ENCODE measurements at regions not wholly inside any gene's neighbourhood (a gene's known extent, or its start where the extent isn't known, plus 50 kb on each side); places are given as distances from the start of the nearest gene placed in this dataset.

GRCh38 chr12:115820656-115821055 lies 456.8 kb downstream of the MED13L start (continued):
- TF ChIP-seq IRF3 (IDR thresholded peaks at IDR 0.05; ENCODE audit: low read depth, low read length), result no peak
- TF ChIP-seq TAF1 (IDR thresholded peaks at IDR 0.05; ENCODE audit: borderline replicate concordance, low read depth, low read length), result no peak

GRCh38 chr12:115818973-115819372 lies 458.5 kb downstream of the MED13L start:
- CTCF ChIA-PET, result interaction anchor here (0.6 kb wide), 1 partner anchor 1167 kb away, joined by 4 read pairs; no protein-coding TSS in a partner anchor
- no peak for DNase-seq
- H3K27ac ChIP-seq (ENCODE audit: low read depth in 2 of 2, low read length in 1 of 2), result no peak overlapping the region
- no peaks in the 10 kb centered on the region for H4K20me1 ChIP-seq (ENCODE audit: insufficient read depth)
- H3K4me1 ChIP-seq (ENCODE audit: control insufficient read depth in 1 of 2, insufficient read depth in 2 of 2, low read depth in 1 of 2, low read length in 1 of 2), result no peaks in the 10 kb centered on the region
- no peaks in the 10 kb centered on the region for H3K9me3 ChIP-seq
- no peak for TF ChIP-seq ZBTB33 (IDR thresholded peaks at IDR 0.05; ENCODE audit: borderline replicate concordance, low read depth)
- TF ChIP-seq POLR2AphosphoS5 (IDR thresholded peaks at IDR 0.05; ENCODE audit: low read depth, low read length), result no peak
- TF ChIP-seq USF2 (IDR thresholded peaks at IDR 0.05; ENCODE audit: borderline replicate concordance, low read depth, low read length), result no peak
- no peak for TF ChIP-seq EZH2phosphoT487 (IDR thresholded peaks at IDR 0.05; ENCODE audit: borderline replicate concordance, low read depth)
- no peak for TF ChIP-seq YY1 (IDR thresholded peaks at IDR 0.05; ENCODE audit: low read depth)
- TF ChIP-seq RFX5 (IDR thresholded peaks at IDR 0.05; ENCODE audit: low read length), result no peak
- TF ChIP-seq FOXM1 (IDR thresholded peaks at IDR 0.05; ENCODE audit: low read depth), result no peak
- TF ChIP-seq MEF2A (IDR thresholded peaks at IDR 0.05; ENCODE audit: borderline replicate concordance, low read depth), result no peak
- TF ChIP-seq IRF3 (IDR thresholded peaks at IDR 0.05; ENCODE audit: low read depth, low read length), result no peak
- no peak for TF ChIP-seq RXRA (IDR thresholded peaks at IDR 0.05; ENCODE audit: borderline replicate concordance, low read depth)
- TF ChIP-seq SIN3A (IDR thresholded peaks at IDR 0.05; ENCODE audit: borderline replicate concordance, low read depth, low read length), result no peak
- TF ChIP-seq NRF1 (IDR thresholded peaks at IDR 0.05; ENCODE audit: low read depth, low read length), result no peak
- no peak for TF ChIP-seq RCOR1 (IDR thresholded peaks at IDR 0.05; ENCODE audit: low read length)
- no peak for TF ChIP-seq PBX3 (IDR thresholded peaks at IDR 0.05)
- TF ChIP-seq TAF1 (IDR thresholded peaks at IDR 0.05; ENCODE audit: borderline replicate concordance, low read depth, low read length), result no peak
- no peak for TF ChIP-seq SMC3 (IDR thresholded peaks at IDR 0.05; ENCODE audit: low read depth, low read length)
- no peaks in the 10 kb centered on the region for H3F3A ChIP-seq (replicated peaks; ENCODE audit: insufficient read depth)
- no peaks in the 10 kb centered on the region for H3K36me3 ChIP-seq (replicated peaks in 1 of 2; ENCODE audit: control insufficient read depth in 1 of 2, insufficient read depth in 2 of 2, low read length in 1 of 2)
- no peaks in the 10 kb centered on the region for H3K27me3 ChIP-seq (ENCODE audit: insufficient read depth)
- H3K9ac ChIP-seq, result no peak overlapping the region
- H3K9me2 ChIP-seq, result no peaks in the 10 kb centered on the region
- no peak overlapping the region for H2AFZ ChIP-seq (ENCODE audit: low read depth)
- no peak overlapping the region for H3K4me2 ChIP-seq
- H3K4me3 ChIP-seq (ENCODE audit: low read depth in 2 of 2, low read length in 1 of 2), result no peak overlapping the region
- 62% methylated on average over 5 of the region's 5 CpGs for WGBS (ENCODE audit: low lambda C conversion rate)
- POLR2A ChIA-PET, result no interaction called here
- no peaks in the 10 kb centered on the region for H3K79me2 ChIP-seq (ENCODE audit: insufficient read depth)

Measured in SK-N-SH (cell line).